Testis (tissue), 2 donors: ENCODE measurements at regions not wholly inside any gene's neighbourhood (a gene's known extent, or its start where the extent isn't known, plus 50 kb on each side); places are given as distances from the start of the nearest gene placed in this dataset.

Experiments
- DNase-seq: peaks from one replicate; pipeline ENCODE4 v3.0.0-alpha.2; 2019
- H3K27ac ChIP-seq, 2 donors: fragments of 200-600 bp; sonication (generic); one replicate each; pipeline ENCODE4 v1.5.1; 2019
- H3K27me3 ChIP-seq: fragments of 200-600 bp; sonication (generic); one replicate; pipeline ENCODE4 v1.5.1; 2019
- H3K36me3 ChIP-seq: fragments of 200-600 bp; sonication (generic); one replicate; pipeline ENCODE4 v1.5.1; 2017; ENCODE audit warnings: low read depth; ENCODE audit errors: missing control alignments
- H3K4me1 ChIP-seq: fragments of 200-600 bp; sonication (generic); one replicate; pipeline ENCODE4 v1.5.1; 2019
- H3K4me3 ChIP-seq, 2 donors: fragments of 200-600 bp; sonication (generic); one replicate each; pipeline ENCODE4 v1.5.1; 2017 to 2019
- H3K9me3 ChIP-seq: fragments of 200-600 bp; sonication (generic); one replicate; pipeline ENCODE4 v1.5.1; 2017
- POLR2A ChIP-seq: fragments of 450-650 bp; IDR thresholded peaks from one replicate; pipeline ENCODE4 v1.6.1; 2017; ENCODE audit warnings: antibody characterized with exemption, mild to moderate bottlenecking, moderate library complexity
- WGBS, 2 donors: methylation state at CpG; one replicate each; pipeline ENCODE4 v1.1.5; 2018; 5-methylcytosine and 5-hydroxymethylcytosine counted together
- intact Hi-C: fragments of 100-400 bp; cut with DNase I; formaldehyde crosslinking; loops from one replicate; pipeline ENCODE4 v1.15.1; 2023; ENCODE audit warnings: low total_unique reads
- TF ChIP-seq, protein P1 (sequence below), 3 experiments: fragments of 450-650 bp in 2 of 3; fragments of 200-600 bp in 1 of 3; sonication (generic) in 1 of 3; IDR thresholded peaks; one replicate each; pipeline ENCODE4 v1.5.1; 2016 to 2019; ENCODE audit warnings: antibody characterized with exemption in 3 of 3, mild to moderate bottlenecking in 2 of 3, moderate library complexity in 1 of 3

DNA sequence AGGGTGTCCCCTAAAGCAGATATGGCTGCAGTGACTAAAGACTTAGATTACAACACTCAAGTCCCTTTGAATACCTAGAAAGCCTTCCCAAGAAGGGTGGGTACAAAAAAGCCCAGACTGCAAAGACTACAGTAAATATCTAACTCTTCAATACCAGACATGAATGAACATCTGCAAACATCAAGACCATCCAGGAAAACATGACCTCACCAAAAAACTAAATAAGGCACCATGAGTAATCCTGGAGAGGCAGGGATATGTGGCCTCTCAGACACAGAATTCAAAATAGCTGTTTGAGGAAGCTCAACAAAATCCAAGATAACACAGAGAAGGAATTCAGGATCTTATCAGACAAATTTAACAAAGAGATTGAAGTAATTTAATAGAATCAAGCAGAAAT lies 138.2 kb upstream of the OTOS start:
- no peak overlapping the region for H3K27ac ChIP-seq
- no peak for TF ChIP-seq POLR2A
- TF ChIP-seq, protein P1, sequence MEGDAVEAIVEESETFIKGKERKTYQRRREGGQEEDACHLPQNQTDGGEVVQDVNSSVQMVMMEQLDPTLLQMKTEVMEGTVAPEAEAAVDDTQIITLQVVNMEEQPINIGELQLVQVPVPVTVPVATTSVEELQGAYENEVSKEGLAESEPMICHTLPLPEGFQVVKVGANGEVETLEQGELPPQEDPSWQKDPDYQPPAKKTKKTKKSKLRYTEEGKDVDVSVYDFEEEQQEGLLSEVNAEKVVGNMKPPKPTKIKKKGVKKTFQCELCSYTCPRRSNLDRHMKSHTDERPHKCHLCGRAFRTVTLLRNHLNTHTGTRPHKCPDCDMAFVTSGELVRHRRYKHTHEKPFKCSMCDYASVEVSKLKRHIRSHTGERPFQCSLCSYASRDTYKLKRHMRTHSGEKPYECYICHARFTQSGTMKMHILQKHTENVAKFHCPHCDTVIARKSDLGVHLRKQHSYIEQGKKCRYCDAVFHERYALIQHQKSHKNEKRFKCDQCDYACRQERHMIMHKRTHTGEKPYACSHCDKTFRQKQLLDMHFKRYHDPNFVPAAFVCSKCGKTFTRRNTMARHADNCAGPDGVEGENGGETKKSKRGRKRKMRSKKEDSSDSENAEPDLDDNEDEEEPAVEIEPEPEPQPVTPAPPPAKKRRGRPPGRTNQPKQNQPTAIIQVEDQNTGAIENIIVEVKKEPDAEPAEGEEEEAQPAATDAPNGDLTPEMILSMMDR (IDR thresholded peaks at IDR 0.05) = no peak
- intact Hi-C loops = no loop called here
- no peak overlapping the region for H3K4me3 ChIP-seq
- no peaks in the 10 kb centered on the region for H3K36me3 ChIP-seq
- no peaks in the 10 kb centered on the region for H3K4me1 ChIP-seq
- H3K9me3 ChIP-seq = no peaks in the 10 kb centered on the region
- H3K27me3 ChIP-seq = no peaks in the 10 kb centered on the region
- no peak for DNase-seq

GRCh38 chr2:240280621-240281020 lies 140.2 kb upstream of the OTOS start:
- no peak for TF ChIP-seq POLR2A
- TF ChIP-seq, protein P1 (IDR thresholded peaks at IDR 0.05) = no peak
- Histone ChIP-seq H3K36me3 (no peaks in the 10 kb centered on the region), H3K9me3 (no peaks in the 10 kb centered on the region), H3K27me3 (no peaks in the 10 kb centered on the region), H3K27ac (no peak overlapping the region), H3K4me1 (no peaks in the 10 kb centered on the region), H3K4me3 (no peak overlapping the region)
- WGBS, 2 donors = 68 to 72% methylated on average over 2 of the region's 2 CpGs
- no peak for DNase-seq
- intact Hi-C loops = no loop called here

DNA sequence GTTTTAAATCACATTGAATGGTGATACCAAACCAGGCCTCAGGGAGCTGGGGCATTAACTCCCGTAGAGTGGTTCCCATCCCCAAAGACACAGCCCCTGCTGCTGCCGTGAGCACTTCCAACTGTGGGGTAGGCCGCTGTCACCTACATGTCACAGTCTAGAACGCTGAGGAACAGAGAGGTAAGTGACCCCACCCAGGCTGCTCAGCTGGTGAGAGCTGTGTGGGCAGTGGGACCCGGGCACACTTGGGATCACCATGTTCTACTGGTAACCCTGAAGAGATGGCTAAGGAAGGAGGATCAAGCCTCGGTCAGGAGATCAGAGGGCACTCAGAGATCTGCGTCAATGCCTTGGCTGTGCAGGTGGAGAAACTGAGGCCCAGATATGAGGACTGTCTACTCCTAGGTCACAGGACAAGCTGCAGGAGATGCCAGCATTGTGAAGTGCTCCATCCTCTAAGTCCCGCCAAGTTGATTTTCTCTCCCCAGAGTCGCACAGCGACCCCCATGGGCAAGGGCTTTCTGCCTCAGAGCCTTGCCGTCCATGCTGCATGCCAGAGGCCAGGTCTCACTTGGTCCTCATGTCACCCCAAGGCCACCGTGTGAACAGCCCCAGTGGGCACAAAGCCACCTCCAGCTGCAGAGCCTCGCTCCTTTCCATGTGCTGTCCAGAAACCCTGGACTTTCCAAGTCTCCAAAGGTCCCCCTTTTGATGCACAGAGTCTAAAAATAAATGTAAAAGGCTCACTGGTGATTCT lies 144.2 kb upstream of the OTOS start:
- no peak for DNase-seq
- H3K4me1 ChIP-seq = no peaks in the 10 kb centered on the region
- H3K4me3 ChIP-seq = no peak overlapping the region
- H3K9me3 ChIP-seq = no peaks in the 10 kb centered on the region
- no peaks in the 10 kb centered on the region for H3K27me3 ChIP-seq
- 82 to 89% methylated on average over 13 of the region's 13 CpGs for WGBS, 2 donors
- no peaks in the 10 kb centered on the region for H3K36me3 ChIP-seq
- TF ChIP-seq, protein P1 (IDR thresholded peaks at IDR 0.05) = no peak
- no peak for TF ChIP-seq POLR2A
- intact Hi-C loops = no loop called here
- H3K27ac ChIP-seq = no peak overlapping the region

- H3K27me3 ChIP-seq = no peaks in the 10 kb centered on the region
- WGBS, 2 donors = 96 to 99% methylated on average over 4 of the region's 4 CpGs
- no peak overlapping the region for H3K4me3 ChIP-seq
- H3K36me3 ChIP-seq = no peaks in the 10 kb centered on the region
- no peaks in the 10 kb centered on the region for H3K4me1 ChIP-seq
- no peak overlapping the region for H3K27ac ChIP-seq
- no peaks in the 10 kb centered on the region for H3K9me3 ChIP-seq
- intact Hi-C loops = no loop called here
- DNase-seq = no peak
- TF ChIP-seq, protein P1 (IDR thresholded peaks at IDR 0.05) = no peak
- TF ChIP-seq POLR2A = no peak
These were observed 145.3 kb upstream of the OTOS start for GRCh38 chr2:240285725-240286124.

DNA sequence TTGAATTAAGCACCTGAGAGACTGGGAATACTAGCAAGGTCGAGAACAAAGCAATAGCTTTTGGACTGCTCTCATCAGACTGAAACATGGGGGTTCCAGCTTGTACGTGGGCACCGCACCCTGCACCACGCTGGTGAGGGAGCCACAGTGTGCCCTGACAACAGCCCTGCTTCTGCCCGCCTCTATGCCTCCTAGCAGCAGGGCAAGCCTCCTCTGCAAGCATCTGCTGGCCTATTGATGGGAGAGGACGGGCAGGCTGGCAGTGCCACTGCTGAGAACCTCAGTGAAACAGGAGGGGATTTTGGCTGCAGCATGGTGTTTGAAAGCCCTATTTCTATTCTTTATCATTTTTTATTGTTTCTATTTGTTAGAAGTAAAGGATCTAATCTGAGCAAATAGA lies 146.1 kb upstream of the OTOS start:
- no peak overlapping the region for H3K4me3 ChIP-seq
- no peaks in the 10 kb centered on the region for H3K4me1 ChIP-seq
- no peaks in the 10 kb centered on the region for H3K36me3 ChIP-seq
- TF ChIP-seq, protein P1 (IDR thresholded peaks at IDR 0.05) = no peak
- no peak for TF ChIP-seq POLR2A
- no peak overlapping the region for H3K27ac ChIP-seq
- WGBS, 2 donors = 78 to 84% methylated on average over 6 of the region's 6 CpGs
- no peaks in the 10 kb centered on the region for H3K9me3 ChIP-seq
- DNase-seq = no peak
- no peaks in the 10 kb centered on the region for H3K27me3 ChIP-seq
- intact Hi-C loops = no loop called here
